ENCODE measurements at regions not wholly inside any gene's neighbourhood (a gene's known extent, or its start where the extent isn't known, plus 50 kb on each side); places are given as distances from the start of the nearest gene placed in this dataset.

- DNase-seq, result no peak
These were observed 543.1 kb downstream of the GBA3 start for GRCh38 chr4:23235628-23236390.

- DNase-seq, result no peak
These were observed 542.0 kb downstream of the GBA3 start for GRCh38 chr4:23234716-23235115.

- DNase-seq, result no peak
These were observed 541.3 kb downstream of the GBA3 start for GRCh38 chr4:23234018-23234417.

- no peak for DNase-seq
These were observed 540.9 kb downstream of the GBA3 start for GRCh38 chr4:23233596-23233995.

- no peak for DNase-seq
These were observed 540.2 kb downstream of the GBA3 start for GRCh38 chr4:23232987-23233386.

GRCh38 chr4:23225564-23225963, 532.8 kb downstream of the GBA3 start:
- no peak for DNase-seq

GRCh38 chr4:23224684-23225420, 532.1 kb downstream of the GBA3 start:
- no peak for DNase-seq

- no peak for DNase-seq
These were observed 528.2 kb downstream of the GBA3 start for GRCh38 chr4:23220911-23221310.

- no peak for DNase-seq
These were observed 527.2 kb downstream of the GBA3 start for GRCh38 chr4:23219779-23220408.

GRCh38 chr4:23213198-23213597, 520.5 kb downstream of the GBA3 start:
- no peak for DNase-seq

GRCh38 chr4:23212558-23212957, 519.8 kb downstream of the GBA3 start:
- no peak for DNase-seq

- no peak for DNase-seq
These were observed 514.3 kb downstream of the GBA3 start for GRCh38 chr4:23207059-23207458.

GRCh38 chr4:23202712-23203247, 510.0 kb downstream of the GBA3 start:
- no peak for DNase-seq

GRCh38 chr4:23194751-23195150, 502.0 kb downstream of the GBA3 start:
- no peak for DNase-seq

GRCh38 chr4:23174179-23174578, 481.4 kb downstream of the GBA3 start:
- DNase-seq, result no peak

GRCh38 chr4:23171976-23172375, 479.2 kb downstream of the GBA3 start:
- DNase-seq, result no peak

GRCh38 chr4:23169608-23170311, 477.0 kb downstream of the GBA3 start:
- DNase-seq, result no peak

GRCh38 chr4:23166919-23167318, 474.2 kb downstream of the GBA3 start:
- no peak for DNase-seq

- no peak for DNase-seq
These were observed 473.7 kb downstream of the GBA3 start for GRCh38 chr4:23166407-23166806.

GRCh38 chr4:23165669-23166068, 472.9 kb downstream of the GBA3 start:
- DNase-seq, result no peak

- DNase-seq, result no peak
These were observed 471.1 kb downstream of the GBA3 start for GRCh38 chr4:23163647-23164436.

GRCh38 chr4:23162275-23162674, 469.5 kb downstream of the GBA3 start:
- no peak for DNase-seq
